ENCODE measurements at regions not wholly inside any gene's neighbourhood (a gene's known extent, or its start where the extent isn't known, plus 50 kb on each side); places are given as distances from the start of the nearest gene placed in this dataset.
"Not testable (repeated sequence)": the region's sequence is repeated elsewhere in the genome, so short reads cannot be mapped to it uniquely, and the experiment has no call there.

DNA sequence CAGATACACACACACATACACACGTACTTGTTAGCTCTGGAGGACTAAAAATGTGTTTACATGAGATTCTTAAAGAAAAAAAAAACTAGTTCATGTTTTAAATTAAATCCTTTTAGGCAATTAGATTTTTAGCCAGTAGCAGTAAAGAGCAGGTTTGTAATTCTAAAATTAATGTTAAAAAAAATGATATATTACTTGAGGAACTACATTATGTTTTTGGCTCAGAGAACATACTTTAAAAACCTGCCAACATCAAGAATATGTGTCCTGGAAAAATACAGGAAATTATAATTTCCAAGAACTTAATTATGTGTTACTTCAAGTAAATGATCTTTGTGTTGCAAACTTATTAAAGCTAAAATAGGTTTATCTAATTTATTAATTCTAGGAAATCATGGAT is 594.3 kb upstream of the PCDH7 start:
- no peak overlapping the region for H3K27ac ChIP-seq (ENCODE audit: poor library complexity, severe bottlenecking)
- no peaks in the 10 kb centered on the region for H3K36me3 ChIP-seq (ENCODE audit: low read depth)
- no peak for ATAC-seq (ENCODE audit: low read depth)
- no peak overlapping the region for H3K4me3 ChIP-seq (ENCODE audit: severe bottlenecking)
- TF ChIP-seq, protein P1, sequence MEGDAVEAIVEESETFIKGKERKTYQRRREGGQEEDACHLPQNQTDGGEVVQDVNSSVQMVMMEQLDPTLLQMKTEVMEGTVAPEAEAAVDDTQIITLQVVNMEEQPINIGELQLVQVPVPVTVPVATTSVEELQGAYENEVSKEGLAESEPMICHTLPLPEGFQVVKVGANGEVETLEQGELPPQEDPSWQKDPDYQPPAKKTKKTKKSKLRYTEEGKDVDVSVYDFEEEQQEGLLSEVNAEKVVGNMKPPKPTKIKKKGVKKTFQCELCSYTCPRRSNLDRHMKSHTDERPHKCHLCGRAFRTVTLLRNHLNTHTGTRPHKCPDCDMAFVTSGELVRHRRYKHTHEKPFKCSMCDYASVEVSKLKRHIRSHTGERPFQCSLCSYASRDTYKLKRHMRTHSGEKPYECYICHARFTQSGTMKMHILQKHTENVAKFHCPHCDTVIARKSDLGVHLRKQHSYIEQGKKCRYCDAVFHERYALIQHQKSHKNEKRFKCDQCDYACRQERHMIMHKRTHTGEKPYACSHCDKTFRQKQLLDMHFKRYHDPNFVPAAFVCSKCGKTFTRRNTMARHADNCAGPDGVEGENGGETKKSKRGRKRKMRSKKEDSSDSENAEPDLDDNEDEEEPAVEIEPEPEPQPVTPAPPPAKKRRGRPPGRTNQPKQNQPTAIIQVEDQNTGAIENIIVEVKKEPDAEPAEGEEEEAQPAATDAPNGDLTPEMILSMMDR (IDR thresholded peaks at IDR 0.05; ENCODE audit: poor library complexity, severe bottlenecking), result no peak
- no peaks in the 10 kb centered on the region for H3K27me3 ChIP-seq (ENCODE audit: insufficient read depth, poor library complexity, severe bottlenecking)
- no peaks in the 10 kb centered on the region for H3K9me3 ChIP-seq (ENCODE audit: severe bottlenecking)
- H3K4me1 ChIP-seq (ENCODE audit: insufficient read depth, poor library complexity, severe bottlenecking), result no peaks in the 10 kb centered on the region
- DNase-seq (ENCODE audit: low spot score), result no peak

DNA sequence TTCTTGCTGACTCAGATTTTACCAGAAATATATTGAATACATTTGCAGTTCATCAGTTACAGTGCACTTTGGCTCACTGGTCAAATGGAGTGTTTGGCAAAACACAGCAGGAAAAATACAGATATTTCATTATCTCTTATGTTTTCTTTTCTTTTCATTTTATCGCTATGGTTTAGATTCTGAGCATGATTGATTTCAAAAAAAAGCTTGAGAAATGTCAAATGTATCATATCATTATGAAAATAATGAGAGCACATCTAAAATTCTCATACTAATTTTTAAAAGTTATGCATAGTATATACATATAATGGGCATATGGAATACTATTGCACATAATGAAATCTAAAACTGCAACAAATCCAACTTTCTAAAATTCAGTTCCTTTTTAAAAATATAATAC is 593.8 kb upstream of the PCDH7 start:
- Histone ChIP-seq H3K27ac (ENCODE audit: poor library complexity, severe bottlenecking) (no peak overlapping the region), H3K9me3 (ENCODE audit: severe bottlenecking) (no peaks in the 10 kb centered on the region), H3K36me3 (ENCODE audit: low read depth) (no peaks in the 10 kb centered on the region), H3K27me3 (ENCODE audit: insufficient read depth, poor library complexity, severe bottlenecking) (no peaks in the 10 kb centered on the region), H3K4me3 (ENCODE audit: severe bottlenecking) (no peak overlapping the region), H3K4me1 (ENCODE audit: insufficient read depth, poor library complexity, severe bottlenecking) (no peaks in the 10 kb centered on the region)
- DNase-seq (ENCODE audit: low spot score) (no peak), ATAC-seq (ENCODE audit: low read depth) (no peak)
- TF ChIP-seq, protein P1 (IDR thresholded peaks at IDR 0.05; ENCODE audit: poor library complexity, severe bottlenecking), result no peak

DNA sequence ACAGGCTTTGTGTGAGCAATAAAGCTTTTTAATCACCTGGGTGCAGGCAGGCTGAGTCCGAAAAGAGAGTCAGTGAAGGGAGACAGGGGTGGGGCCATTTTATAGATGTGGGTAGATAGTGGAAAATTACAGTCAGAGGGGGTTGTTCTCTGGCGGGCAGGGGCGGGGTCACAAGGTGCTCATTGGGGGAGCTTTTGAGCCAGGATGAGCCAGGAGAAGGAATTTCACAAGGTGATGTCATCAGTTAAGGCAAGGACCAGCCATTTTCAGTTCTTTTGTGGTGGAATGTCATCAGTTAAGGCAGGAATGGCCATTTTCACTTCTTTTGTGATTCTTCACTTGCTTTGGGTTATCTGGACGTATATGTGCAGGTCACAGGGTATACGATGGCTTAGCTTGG is 571.3 kb upstream of the PCDH7 start:
- not testable (repeated sequence) for H3K36me3 ChIP-seq (ENCODE audit: low read depth); H3K4me3 ChIP-seq (ENCODE audit: severe bottlenecking); H3K27ac ChIP-seq (ENCODE audit: poor library complexity, severe bottlenecking); H3K27me3 ChIP-seq (ENCODE audit: insufficient read depth, poor library complexity, severe bottlenecking); H3K4me1 ChIP-seq (ENCODE audit: insufficient read depth, poor library complexity, severe bottlenecking); H3K9me3 ChIP-seq (ENCODE audit: severe bottlenecking); ATAC-seq (ENCODE audit: low read depth); DNase-seq (ENCODE audit: low spot score)

DNA sequence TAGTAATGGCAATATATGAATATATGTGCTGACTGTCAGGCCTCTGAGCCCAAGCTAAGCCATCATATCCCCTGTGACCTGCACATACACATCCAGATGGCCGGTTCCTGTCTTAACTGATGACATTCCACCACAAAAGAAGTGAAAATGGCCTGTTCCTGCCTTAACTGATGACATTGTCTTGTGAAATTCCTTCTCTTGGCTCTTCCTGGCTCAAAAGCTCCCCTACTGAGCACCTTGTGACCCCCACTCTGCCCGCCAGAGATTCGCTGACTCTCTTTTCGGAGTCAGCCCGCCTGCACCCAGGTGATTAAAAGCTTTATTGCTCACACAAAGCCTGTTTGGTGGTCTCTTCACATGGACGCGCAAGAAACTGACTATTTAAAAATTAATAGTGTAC is 570.6 kb upstream of the PCDH7 start:
- not testable (repeated sequence) for DNase-seq (ENCODE audit: low spot score); H3K27ac ChIP-seq (ENCODE audit: poor library complexity, severe bottlenecking); H3K9me3 ChIP-seq (ENCODE audit: severe bottlenecking)

DNA sequence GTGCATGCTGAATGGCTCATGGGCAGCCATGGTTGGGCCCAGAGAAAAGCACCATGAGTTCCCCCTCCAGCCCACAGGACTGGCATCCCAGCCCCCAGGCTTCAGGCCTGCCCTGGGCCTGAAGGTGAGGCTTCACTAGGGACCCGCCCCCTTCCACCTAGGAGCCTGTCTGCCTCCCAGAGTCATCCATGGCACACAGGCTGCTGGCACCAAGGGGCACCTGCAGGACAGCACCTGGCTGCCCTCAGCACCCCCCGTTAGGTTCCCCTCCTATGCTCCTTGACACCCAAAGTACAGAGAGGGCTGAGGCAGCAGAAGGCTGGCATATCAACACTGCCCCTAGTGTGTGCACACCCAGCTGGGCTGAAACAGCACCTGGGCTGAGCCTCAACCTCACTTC is 566.7 kb upstream of the PCDH7 start:
- ATAC-seq (ENCODE audit: low read depth) (no peak), DNase-seq (ENCODE audit: low spot score) (peak; percentile 49)
- H3K27ac ChIP-seq (ENCODE audit: poor library complexity, severe bottlenecking), result no peak overlapping the region

More for the DNA sequence above, 570.6 kb upstream of the PCDH7 start:
- not testable (repeated sequence) for H3K27me3 ChIP-seq (ENCODE audit: insufficient read depth, poor library complexity, severe bottlenecking); ATAC-seq (ENCODE audit: low read depth); H3K36me3 ChIP-seq (ENCODE audit: low read depth); H3K4me3 ChIP-seq (ENCODE audit: severe bottlenecking); H3K4me1 ChIP-seq (ENCODE audit: insufficient read depth, poor library complexity, severe bottlenecking)

DNA sequence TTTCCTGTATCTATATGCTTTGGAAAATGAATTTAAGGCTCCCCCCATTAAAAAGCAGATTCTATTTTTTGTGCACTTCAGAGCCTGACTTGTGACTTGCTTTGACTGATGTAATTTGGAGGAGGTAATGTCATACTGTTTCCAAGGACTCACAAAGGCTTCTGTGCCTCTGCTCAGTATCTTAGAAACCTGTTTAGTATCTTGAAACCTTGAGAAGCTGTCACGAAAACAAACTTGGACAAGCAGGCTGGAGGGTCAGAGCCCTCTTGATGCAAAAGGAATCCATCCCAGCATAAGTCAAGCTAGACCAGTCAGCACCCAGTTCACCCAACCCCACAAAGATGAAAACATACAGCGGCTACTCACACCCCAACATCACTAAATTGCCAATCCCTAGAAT is 560.0 kb upstream of the PCDH7 start:
- Histone ChIP-seq H3K9me3 (ENCODE audit: severe bottlenecking) (no peaks in the 10 kb centered on the region), H3K36me3 (ENCODE audit: low read depth) (no peaks in the 10 kb centered on the region), H3K27ac (ENCODE audit: poor library complexity, severe bottlenecking) (no peak overlapping the region), H3K27me3 (ENCODE audit: insufficient read depth, poor library complexity, severe bottlenecking) (no peaks in the 10 kb centered on the region), H3K4me1 (ENCODE audit: insufficient read depth, poor library complexity, severe bottlenecking) (no peaks in the 10 kb centered on the region), H3K4me3 (ENCODE audit: severe bottlenecking) (no peak overlapping the region)
- TF ChIP-seq, protein P1 (IDR thresholded peaks at IDR 0.05; ENCODE audit: poor library complexity, severe bottlenecking), result no peak
- DNase-seq (ENCODE audit: low spot score), result no peak
- ATAC-seq (ENCODE audit: low read depth), result no peak

More for the DNA sequence above, 566.7 kb upstream of the PCDH7 start:
- TF ChIP-seq, protein P1 (IDR thresholded peaks at IDR 0.05; ENCODE audit: poor library complexity, severe bottlenecking), result no peak
- no peaks in the 10 kb centered on the region for H3K27me3 ChIP-seq (ENCODE audit: insufficient read depth, poor library complexity, severe bottlenecking)
- H3K4me3 ChIP-seq (ENCODE audit: severe bottlenecking), result no peak overlapping the region
- H3K4me1 ChIP-seq (ENCODE audit: insufficient read depth, poor library complexity, severe bottlenecking), result no peaks in the 10 kb centered on the region
- H3K36me3 ChIP-seq (ENCODE audit: low read depth), result no peaks in the 10 kb centered on the region
- no peaks in the 10 kb centered on the region for H3K9me3 ChIP-seq (ENCODE audit: severe bottlenecking)

Data from RWPE2 (cell line).